Astrocyte of the spinal cord (primary cell): ENCODE measurements at regions not wholly inside any gene's neighbourhood (a gene's known extent, or its start where the extent isn't known, plus 50 kb on each side); places are given as distances from the start of the nearest gene placed in this dataset.

Experiments used
- DNase-seq: peaks from one replicate; pipeline ENCODE4 v3.0.0; 2011; ENCODE audit warnings: low read depth, low spot score
- H3K4me3 ChIP-seq: 2 replicates; pipeline ENCODE4 v1.5.1; 2011; ENCODE audit warnings: low read depth, mild to moderate bottlenecking, low read length, moderate library complexity
- in situ Hi-C: cut with HindIII; loops from 2 replicates; pipeline ENCODE4 v1.10.0; 2017; ENCODE audit warnings: low sequenced_read_pairs
- TF ChIP-seq, protein P1 (sequence below): IDR thresholded peaks from 2 replicates; pipeline ENCODE4 v1.5.1; 2012; ENCODE audit warnings: low read depth, mild to moderate bottlenecking, low read length, inconsistent platforms

- DNase-seq: no peak
- in situ Hi-C loops: no loop called here
- H3K4me3 ChIP-seq: no peak overlapping the region
- TF ChIP-seq, protein P1, sequence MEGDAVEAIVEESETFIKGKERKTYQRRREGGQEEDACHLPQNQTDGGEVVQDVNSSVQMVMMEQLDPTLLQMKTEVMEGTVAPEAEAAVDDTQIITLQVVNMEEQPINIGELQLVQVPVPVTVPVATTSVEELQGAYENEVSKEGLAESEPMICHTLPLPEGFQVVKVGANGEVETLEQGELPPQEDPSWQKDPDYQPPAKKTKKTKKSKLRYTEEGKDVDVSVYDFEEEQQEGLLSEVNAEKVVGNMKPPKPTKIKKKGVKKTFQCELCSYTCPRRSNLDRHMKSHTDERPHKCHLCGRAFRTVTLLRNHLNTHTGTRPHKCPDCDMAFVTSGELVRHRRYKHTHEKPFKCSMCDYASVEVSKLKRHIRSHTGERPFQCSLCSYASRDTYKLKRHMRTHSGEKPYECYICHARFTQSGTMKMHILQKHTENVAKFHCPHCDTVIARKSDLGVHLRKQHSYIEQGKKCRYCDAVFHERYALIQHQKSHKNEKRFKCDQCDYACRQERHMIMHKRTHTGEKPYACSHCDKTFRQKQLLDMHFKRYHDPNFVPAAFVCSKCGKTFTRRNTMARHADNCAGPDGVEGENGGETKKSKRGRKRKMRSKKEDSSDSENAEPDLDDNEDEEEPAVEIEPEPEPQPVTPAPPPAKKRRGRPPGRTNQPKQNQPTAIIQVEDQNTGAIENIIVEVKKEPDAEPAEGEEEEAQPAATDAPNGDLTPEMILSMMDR: no peak
Observed at GRCh38 chr5:158483281-158483860, 616.3 kb downstream of the EBF1 start.

DNA sequence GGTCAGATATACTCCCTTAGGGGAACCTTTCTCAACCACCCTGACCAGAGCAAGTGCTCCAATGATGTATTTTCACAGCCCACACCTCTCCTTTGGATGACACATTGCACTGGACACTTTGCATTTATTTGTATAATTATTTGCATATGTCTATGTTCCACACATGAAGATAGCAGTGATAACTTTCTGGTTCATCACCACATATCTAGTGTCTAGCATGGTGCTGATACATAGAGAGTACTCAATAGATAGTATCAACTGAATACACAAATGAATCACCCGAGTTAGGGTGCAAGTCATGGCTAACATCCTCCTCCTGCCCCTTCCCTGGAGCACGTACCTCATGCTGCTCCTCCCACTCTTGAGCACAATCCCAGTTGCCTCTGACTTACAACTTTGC is 617.6 kb downstream of the EBF1 start:
- DNase-seq: no peak
- in situ Hi-C loops: no loop called here
- H3K4me3 ChIP-seq: no peak overlapping the region
- TF ChIP-seq, protein P1: no peak

- TF ChIP-seq, protein P1: no peak
- DNase-seq: no peak
- H3K4me3 ChIP-seq: no peak overlapping the region
- in situ Hi-C loops: no loop called here
Observed at GRCh38 chr5:158478139-158478538, 619.2 kb upstream of the CLINT1 start.

- no peak for DNase-seq
- in situ Hi-C loops: no loop called here
- TF ChIP-seq, protein P1: no peak
- H3K4me3 ChIP-seq: no peak overlapping the region
Observed at GRCh38 chr5:158477214-158477613, 618.3 kb upstream of the CLINT1 start.

DNA sequence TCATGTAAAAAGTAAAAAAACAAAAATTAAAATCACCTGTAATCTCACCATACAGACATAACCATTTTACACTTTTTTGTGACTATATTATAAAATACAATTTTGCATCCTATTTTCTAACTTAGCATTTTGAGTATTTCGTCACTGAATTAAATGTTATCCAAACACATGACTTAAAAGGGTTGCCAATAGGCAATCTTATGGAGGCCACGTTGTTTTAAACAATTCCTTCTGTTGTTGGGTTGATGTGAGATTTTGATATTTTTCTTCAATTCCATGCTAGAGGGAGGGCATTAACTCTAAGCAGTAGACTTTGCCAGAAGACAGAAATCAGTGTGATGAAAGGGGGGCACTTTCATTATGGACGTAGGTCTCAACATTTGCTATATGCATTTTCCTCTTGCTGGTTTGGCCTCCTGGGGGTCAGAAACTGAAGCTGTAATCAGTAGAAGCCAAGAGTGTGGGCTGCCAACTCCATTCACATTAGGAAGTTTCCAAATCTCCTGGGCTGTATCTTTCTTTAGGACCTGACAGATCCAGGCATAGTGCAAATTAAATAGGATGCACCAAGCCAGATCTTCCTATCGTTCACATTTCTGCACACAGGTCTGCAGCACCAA is 614.2 kb upstream of the CLINT1 start:
- in situ Hi-C loops: no loop called here
- TF ChIP-seq, protein P1: no peak
- no peak for DNase-seq
- H3K4me3 ChIP-seq: no peak overlapping the region

DNA sequence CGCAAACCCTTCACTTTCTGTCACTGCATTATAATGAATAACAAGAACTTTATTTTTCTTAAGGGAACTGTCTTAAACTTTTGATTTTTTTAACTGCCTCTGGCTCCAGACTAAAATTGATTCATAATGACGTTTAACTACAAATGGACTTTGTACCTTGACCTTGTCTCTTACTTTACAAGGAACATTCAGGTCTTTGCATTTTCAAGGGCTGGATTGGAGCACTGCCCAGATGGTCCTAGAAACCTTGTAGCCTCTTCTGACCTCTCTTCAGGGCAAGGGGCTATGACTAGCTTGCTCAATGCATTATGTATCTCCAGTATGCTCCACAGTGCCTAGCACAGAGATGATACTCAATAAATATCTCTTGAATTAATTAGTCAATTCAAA is 612.6 kb upstream of the CLINT1 start:
- TF ChIP-seq, protein P1: no peak
- no peak for DNase-seq
- in situ Hi-C loops: no loop called here
- no peak overlapping the region for H3K4me3 ChIP-seq
